Activated CD4-positive, alpha-beta T cell treated with anti-CD3 and anti-CD28 coated beads, Interleukin-2, amount 50 U/mL, for 4 hours (primary cell): ENCODE measurements at regions not wholly inside any gene's neighbourhood (a gene's known extent, or its start where the extent isn't known, plus 50 kb on each side); places are given as distances from the start of the nearest gene placed in this dataset.

Source experiments
- DNase-seq, 2 experiments: peaks; one replicate each; pipeline ENCODE4 v3.0.0-alpha.2; 2020

- DNase-seq: no peak
Observed at GRCh38 chr9:79240774-79241173, 331.0 kb upstream of the TLE4 start.

- no peak for DNase-seq
Observed at GRCh38 chr9:79242489-79242888, 329.3 kb upstream of the TLE4 start.

GRCh38 chr9:79246170-79246569 is 325.6 kb upstream of the TLE4 start:
- no peak for DNase-seq

DNA sequence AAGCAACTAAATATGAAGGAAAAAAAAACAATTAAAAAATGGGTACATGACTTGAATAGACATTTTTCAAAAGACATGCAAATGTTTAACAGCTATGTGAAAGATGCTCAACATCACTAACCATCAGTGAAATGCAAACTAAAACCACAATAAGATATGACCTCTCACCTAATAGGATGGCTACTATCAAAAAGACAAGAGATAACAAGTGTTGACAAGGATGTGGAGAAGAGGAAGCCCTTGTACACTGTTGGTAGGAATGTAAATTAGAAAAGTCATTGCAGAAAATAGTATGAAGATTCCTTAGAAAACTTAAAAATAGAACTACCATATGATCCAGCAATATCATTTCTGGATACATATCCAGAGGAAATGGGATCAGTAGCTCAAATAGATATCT is 324.7 kb upstream of the TLE4 start:
- no peak for DNase-seq

GRCh38 chr9:79250806-79251205 is 321.0 kb upstream of the TLE4 start:
- no peak for DNase-seq

DNA sequence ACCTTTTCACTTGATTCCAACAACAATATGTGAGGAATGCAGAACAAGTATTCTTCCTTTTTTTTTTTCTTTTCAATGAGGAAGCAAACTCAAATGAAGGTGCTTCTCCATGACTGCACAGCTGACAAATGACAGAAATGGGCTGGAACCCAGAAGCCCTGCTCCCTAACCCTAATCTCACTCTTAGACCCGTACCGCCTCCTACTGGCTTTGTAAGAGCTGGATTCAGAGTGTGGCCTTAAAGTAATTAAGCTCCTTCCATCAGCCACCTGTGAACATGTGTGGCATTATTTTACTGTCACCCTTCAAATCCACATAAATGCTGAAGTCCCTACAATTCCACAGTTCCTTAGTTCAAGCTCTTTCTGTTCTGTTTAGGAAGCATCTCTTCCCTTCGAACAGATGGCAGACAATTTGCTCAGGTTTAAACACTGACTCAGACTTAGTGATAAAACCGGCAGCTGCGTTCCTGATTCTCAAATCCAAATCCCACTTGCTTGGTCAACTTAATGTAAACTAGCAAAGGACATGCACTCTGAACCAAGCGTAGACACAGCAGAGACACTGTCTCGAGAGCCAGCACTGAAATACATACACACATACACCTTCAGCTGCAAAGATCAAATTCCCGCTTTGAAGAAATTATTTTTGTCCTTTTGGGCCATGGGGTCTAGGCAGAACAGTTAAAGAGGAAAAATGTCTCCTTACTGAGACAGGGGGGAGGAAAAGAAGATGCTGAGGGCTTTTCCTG is 316.7 kb upstream of the TLE4 start:
- no peak for DNase-seq

DNA sequence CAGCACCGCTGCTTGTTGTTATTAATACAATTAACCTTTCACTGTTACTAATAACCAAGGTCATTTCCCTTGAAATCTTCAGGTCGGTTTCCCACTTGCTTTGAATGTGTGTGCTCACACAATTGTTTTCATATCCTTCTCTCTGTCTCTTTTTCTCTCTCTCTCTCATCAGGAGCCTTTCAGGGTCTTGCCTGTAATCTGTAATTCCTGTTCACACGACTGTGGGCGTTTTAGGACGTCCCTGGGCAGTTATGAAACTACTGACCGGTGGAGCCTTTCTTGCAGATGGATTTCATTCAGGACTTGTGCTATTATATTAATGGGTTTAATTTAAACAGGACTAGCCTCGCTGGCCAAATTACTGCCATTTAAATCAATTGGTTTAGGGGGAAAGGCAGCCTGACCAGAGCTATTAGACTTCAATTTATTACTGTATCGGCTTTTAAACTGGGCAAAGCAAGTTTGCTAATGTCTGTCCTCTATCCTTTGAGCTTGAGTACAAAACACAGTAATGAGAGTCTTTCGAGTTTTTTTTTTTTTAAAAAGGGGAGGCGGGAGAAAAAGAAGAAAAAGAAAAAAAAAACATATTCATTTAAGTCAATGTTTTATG is 316.0 kb upstream of the TLE4 start:
- DNase-seq: no peak

GRCh38 chr9:79256691-79257213 is 315.0 kb upstream of the TLE4 start:
- DNase-seq: no peak

GRCh38 chr9:79257228-79257781 is 314.5 kb upstream of the TLE4 start:
- no peak for DNase-seq

DNA sequence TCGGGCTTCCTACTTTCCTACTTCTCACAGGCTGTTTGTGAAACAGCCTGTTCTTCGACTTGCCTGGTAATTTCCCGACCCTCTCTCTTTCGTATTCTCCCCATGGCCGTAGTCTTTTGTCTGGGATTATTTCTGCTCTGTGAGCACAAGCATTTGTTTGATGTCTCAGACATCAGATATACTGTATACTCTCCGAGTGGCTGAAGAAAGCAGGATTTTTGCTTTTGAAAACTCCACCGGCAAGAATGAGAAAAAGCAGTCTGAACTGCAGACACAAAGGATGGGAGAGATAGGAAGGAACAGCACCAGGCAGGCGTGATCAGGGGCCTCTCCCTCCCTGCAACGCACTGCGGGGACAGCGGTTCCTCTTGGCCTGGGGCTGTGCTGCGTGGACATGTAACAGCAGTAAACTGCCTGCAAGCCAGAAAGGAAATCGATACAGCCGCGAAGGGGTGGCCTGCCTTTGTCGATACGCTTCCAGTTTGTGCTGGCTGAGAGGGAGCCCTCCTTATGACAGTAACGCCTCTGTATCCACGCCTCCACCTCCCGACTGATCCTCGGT is 313.9 kb upstream of the TLE4 start:
- no peak for DNase-seq

DNA sequence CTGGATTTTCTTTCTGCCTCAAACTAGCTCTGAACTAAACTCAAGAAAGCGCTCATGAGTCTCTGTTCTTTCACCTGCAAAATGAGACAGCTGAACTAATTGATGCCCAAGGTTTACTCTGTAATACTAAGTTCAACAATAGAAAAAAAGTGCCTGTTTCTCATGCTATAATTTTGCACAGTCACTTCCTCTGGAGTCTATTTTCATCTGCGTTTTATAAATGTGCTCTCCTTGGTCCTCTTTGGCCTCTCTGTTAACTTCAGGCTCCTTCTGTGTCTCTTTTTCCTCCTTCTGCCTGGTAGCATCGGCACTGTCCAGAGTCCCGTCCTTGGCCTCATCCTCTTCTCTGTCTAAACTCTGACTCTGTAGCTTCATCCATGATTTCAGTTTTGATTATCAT is 311.9 kb upstream of the TLE4 start:
- no peak for DNase-seq

DNA sequence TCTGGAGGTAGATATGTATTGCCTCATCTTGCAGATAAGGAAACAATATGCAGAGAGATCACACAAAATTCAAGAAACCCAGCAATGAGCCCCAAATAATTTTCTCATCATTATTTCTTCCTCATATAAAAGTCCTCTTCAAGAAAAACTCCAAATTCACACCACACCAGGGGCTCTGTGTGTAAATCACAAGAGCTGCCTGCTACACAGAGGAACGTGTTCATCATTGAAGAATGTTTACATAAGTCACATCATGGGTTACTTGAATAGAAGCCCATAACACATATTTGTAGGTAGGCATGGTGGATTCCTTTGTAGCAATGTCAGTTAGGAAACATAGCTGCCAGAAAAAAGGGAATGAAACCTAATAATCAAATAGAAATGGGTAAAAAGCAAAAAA is 308.1 kb upstream of the TLE4 start:
- no peak for DNase-seq

GRCh38 chr9:79264041-79264440 is 307.7 kb upstream of the TLE4 start:
- DNase-seq: no peak

DNA sequence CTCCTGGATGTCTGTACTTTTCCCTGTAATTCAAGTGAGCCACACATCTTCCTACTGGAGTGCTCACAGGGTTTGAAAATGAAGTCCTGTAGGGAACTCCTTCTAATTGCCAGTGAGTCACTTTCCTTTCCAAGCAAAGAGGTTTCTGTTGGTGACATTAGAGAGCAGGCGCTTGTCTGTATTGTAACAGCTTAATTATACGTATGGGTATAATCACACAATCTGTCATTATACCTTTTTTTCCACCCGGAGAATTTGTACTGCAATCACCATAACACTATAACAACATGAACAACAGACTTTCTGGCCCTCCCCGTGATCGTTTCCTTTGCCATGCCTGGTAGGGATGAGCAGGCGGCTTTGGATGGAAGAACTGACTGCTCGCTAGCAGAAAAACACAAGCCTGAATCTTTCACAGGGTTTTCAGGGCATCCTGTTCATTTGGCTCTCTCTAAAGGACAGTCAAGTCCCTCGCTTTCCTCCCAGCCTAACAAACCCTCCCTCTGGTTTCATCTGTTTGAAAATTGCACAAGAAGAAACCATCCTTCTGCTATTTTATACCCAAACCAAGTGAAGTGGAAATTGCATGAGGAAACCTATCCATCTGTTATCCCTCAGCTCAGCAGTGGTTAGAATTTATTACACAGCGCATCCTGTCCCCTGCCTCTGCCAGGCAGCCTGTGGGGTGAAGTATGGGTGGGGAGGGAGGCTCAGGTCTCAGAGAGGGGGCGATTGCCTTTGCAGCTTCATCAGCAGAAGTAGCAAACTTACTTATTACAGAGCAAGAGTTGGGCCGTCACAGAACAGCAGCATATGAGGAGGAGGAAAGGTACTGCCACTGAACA is 307.0 kb upstream of the TLE4 start:
- no peak for DNase-seq

GRCh38 chr9:79266986-79267385 is 304.8 kb upstream of the TLE4 start:
- no peak for DNase-seq

DNA sequence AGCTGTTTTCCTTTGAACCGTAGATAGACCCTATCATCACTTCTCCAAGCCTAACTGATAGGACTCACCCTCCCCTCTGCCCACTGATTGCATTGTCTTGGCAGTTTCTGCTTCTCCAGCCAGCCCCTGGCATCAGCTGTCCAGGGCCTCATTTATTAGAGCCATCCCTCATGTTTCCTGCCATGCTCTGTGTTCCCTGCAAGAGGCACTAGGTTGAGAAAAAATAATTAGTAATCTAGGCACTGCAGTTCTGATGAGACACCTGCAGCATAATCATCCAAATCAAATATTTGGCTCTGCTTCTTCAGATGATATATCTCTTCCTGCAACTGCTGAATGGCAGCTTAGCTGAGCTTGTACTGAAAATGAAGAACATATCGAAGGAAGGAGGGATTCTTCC is 303.0 kb upstream of the TLE4 start:
- no peak for DNase-seq

GRCh38 chr9:79273311-79273710 is 298.5 kb upstream of the TLE4 start:
- no peak for DNase-seq

GRCh38 chr9:79279356-79279755 is 292.4 kb upstream of the TLE4 start:
- no peak for DNase-seq

- no peak for DNase-seq
Observed at GRCh38 chr9:79280691-79281090, 291.1 kb upstream of the TLE4 start.

DNA sequence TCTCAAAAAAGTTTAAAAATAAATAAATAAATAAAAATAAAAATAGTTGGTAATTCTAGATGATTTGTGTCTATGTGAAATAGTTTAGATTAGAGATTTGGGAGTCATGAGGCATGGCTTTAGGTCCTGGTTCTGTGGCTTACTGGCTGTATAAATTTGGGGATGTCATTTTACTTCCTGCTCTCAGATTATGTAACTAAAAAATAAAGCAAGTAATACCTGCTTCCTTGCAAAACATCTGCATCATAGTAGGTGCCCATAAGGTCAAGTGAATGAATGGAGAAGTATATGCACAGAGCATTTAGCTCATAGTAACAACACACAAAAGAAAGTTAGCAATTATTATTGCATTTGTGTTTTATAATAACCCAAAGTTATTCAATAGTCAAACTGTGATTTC is 287.7 kb upstream of the TLE4 start:
- no peak for DNase-seq

DNA sequence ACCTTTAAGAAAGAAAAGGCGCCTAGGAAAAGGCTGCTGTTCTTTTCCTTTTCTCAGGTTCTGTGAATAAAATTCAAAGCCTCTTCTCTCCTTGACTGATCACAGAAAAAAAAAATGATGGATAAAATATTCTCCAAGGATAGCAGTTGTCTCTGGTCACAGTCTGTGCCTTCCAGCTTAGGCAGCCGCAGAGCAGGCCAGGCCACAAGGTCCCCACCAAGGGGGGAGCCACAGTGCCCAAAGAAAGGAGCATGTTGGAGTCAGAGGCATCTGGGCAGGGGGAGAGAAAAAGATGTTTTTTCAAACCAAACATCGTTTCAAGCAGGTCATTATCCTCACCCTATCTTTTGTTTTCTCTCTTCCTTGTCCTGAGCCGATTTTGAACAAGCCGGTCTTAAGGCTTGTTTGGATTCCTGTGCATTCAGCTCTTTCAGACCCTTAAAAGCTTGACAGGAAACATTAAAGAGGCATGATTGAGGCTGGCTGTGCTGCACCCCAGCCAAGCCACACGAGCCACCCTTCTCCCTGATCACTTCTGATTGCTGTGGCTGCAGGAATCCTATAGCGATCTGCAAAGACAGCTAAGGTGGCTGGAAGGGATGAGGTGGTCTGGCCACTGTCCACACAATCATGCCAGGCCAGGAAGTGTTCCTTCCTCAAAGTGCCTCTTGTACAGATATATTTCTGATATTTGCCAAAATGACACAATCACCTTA is 284.6 kb upstream of the TLE4 start:
- DNase-seq: no peak

- DNase-seq: no peak
Observed at GRCh38 chr9:79287708-79288290, 284.0 kb upstream of the TLE4 start.
